ENCODE measurements at regions not wholly inside any gene's neighbourhood (a gene's known extent, or its start where the extent isn't known, plus 50 kb on each side); places are given as distances from the start of the nearest gene placed in this dataset.

DNA sequence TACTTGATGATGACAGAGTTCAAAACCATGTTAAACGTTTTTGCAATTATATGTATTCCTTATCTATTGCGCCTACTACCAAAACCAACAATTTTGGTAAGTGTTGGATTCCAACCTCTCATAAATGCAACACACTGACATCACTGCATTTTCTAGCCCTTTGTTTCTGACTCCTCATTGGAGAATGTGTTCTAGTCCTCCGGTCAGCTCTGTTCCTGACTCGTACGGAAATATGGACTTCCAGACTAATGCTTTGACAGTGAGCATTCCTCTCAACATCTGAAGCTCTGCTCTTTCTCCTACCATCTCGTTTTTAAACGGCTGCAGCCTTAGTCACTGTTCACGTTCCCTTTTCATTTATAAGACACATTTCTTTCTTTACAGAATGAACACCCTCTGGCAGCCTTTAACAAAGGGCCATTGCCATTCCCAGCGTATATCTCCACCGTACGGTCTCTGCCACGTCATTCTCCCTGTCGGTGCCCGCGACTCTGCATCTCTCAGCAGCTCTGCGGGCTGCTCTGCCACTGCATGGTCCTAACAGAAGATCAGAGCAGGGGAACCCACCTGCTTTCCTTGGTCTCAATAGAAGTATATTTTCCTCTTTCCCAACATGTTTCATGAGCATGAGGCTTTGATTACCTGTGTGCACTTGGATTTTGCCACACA is 103.0 kb upstream of the SYNDIG1 start:
- TF ChIP-seq, protein P1, sequence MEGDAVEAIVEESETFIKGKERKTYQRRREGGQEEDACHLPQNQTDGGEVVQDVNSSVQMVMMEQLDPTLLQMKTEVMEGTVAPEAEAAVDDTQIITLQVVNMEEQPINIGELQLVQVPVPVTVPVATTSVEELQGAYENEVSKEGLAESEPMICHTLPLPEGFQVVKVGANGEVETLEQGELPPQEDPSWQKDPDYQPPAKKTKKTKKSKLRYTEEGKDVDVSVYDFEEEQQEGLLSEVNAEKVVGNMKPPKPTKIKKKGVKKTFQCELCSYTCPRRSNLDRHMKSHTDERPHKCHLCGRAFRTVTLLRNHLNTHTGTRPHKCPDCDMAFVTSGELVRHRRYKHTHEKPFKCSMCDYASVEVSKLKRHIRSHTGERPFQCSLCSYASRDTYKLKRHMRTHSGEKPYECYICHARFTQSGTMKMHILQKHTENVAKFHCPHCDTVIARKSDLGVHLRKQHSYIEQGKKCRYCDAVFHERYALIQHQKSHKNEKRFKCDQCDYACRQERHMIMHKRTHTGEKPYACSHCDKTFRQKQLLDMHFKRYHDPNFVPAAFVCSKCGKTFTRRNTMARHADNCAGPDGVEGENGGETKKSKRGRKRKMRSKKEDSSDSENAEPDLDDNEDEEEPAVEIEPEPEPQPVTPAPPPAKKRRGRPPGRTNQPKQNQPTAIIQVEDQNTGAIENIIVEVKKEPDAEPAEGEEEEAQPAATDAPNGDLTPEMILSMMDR (IDR thresholded peaks at IDR 0.05), result no peak
- no peak for TF ChIP-seq ZFX (IDR thresholded peaks at IDR 0.05; ENCODE audit: borderline replicate concordance)
